ENCODE measurements at regions not wholly inside any gene's neighbourhood (a gene's known extent, or its start where the extent isn't known, plus 50 kb on each side); places are given as distances from the start of the nearest gene placed in this dataset.

- no peak for FAIRE-seq
These were observed 132.3 kb downstream of the CRYBB2 start for GRCh38 chr22:25351631-25352293.

GRCh38 chr22:25352294-25352680, 132.8 kb downstream of the CRYBB2 start:
- no peak for FAIRE-seq

GRCh38 chr22:25353516-25354445, 134.3 kb downstream of the CRYBB2 start:
- FAIRE-seq, result no peak

DNA sequence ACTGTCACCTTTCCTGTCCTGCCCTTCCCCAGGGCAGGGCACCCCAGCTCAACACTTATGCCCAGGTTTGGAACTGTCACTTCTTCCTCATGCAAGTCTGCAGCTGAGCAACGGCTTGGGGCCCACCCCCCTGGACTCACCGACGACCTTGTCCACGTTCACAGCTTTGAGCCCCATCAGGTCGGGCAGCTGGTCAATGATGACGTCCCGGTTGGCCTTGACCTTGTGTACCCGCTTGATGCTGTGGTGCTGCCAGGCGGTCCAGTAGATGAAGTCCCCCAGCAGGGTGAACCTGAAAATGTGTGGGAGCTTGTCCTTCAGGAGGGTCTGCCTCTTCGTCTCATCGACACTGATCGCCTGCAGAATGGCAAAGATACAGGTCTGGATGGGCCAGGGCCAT, 135.0 kb downstream of the CRYBB2 start:
- FAIRE-seq, result no peak

- no peak for FAIRE-seq
These were observed 137.7 kb downstream of the CRYBB2 start for GRCh38 chr22:25357132-25357455.

DNA sequence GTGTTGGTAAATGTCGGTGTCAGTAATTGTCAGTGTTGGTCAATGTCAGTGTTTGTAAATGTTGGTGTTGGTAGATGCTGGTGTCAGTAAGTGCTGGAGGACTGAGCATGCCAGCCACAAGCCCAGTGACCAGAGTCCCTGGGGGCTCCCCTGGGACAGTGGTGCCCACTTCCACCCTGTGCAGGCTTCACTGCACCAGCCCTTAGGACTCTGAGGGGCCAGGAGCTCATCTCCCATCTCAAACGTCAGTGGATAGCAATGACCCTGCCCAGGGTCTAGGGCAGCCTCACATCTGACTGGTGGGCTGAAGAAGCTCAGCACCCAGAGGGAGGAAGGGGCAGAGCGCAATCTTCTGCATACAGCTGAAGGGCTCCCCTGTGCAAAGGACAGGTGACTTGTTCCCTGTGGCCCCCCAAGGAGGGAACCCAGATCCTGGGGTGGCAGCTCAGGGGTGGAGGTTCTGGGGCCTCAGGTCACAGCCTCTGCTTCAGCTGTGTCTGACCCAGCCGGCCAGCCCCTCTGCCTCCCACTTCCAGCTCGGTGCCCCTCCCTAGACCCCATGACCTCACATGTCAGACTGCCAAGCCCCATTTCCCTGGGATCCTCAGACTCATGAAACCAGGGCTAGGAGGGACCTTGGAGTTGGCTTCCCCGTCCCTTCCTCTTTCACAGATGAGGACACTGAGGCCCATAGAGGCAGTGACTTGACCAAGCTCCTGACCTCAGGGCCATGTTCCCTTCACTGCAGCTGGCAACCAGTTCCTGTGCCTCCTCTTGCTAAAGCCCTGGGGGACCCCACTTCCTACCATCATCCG, 138.4 kb downstream of the CRYBB2 start:
- no peak for FAIRE-seq

GRCh38 chr22:25358421-25359170, 139.2 kb downstream of the CRYBB2 start:
- FAIRE-seq, result no peak

- FAIRE-seq, result no peak
These were observed 140.3 kb downstream of the CRYBB2 start for GRCh38 chr22:25359601-25360261.

- no peak for FAIRE-seq
These were observed 141.0 kb downstream of the CRYBB2 start for GRCh38 chr22:25360411-25360810.

DNA sequence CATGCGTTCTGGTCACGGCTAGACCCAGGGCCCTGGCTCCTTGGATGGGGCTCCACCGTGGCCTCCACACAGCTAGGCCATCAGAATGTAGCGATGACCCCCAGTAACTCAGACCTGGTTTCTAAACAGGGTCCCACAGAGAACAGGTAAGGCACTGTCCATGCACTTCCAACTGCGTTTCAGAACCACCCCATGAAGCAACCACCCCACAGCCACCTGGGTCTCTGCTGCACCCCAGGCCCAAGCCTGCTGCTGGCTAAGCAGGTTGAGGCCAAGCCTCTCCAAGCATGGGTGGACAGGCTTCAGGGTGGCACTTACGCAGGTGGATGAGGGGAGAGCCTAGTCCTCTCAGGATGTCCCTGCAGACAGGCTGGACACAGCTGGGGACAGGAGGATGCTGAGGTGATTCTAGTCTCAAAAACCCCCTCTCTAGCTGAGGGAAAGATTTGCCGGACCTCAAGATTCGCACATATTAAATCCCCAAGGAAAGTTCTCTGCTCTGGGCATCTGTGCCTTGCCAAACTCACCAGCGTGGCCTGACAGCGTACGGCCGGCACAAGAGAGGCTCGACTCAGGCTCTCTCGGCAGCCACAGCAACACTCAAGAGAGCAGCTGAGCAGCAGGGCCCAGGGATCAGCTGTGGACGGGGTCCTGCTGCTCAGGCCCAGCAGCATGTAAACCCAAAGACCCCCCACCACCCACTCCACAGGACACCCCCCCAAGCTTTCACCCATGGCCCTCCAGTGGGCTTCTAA, 141.6 kb downstream of the CRYBB2 start:
- FAIRE-seq, result no peak

- FAIRE-seq, result no peak
These were observed 142.4 kb downstream of the CRYBB2 start for GRCh38 chr22:25361899-25362214.

DNA sequence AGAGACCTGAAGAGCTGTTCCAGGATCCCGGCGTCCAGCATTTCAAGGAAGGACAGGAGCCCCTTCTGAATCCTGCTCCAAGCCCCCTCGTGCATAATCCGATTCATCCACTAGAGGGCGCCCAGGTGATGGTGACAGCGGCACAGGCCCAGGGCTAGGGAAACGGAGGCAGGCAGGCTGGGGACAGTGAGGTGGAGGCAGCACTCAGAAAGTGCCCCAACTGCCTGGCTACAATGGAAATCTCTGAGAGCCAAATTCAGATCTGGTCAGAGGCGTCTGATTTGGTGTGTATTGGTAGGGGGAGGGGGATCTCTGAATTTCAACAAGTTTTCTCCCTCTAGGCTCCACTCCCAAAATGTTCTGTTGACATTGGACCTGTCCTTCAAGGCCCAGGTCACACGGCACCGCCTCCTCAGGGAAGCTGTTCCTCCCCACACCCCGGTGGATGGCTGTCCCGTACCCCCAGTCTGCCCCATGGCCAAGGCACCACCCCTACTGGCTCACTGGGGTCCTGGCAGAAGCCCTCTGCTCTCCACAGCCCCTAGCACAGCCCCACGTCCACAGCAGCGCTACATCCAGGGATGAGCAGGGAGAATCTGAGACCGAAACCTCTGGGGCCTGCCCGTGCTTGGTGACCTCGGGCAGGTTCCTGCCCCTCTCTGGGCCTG, 142.9 kb downstream of the CRYBB2 start:
- no peak for FAIRE-seq

DNA sequence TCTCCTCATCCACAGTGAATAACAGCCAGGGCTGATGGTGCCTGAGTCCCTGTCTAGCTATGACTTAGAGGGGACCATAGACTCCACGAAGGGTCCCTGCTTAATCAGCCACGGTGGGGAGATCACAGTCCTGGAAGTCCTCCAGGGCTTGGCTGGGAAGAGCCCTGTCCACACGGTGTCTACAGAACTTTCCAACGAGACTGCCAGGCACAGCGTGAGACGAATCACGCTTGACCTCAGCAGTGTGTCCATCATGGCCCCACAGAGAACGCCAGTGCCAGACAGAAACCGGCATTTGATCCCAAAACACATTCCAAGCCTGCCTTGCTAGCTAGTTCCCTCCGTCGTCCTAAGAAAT, 143.4 kb downstream of the CRYBB2 start:
- FAIRE-seq, result no peak

DNA sequence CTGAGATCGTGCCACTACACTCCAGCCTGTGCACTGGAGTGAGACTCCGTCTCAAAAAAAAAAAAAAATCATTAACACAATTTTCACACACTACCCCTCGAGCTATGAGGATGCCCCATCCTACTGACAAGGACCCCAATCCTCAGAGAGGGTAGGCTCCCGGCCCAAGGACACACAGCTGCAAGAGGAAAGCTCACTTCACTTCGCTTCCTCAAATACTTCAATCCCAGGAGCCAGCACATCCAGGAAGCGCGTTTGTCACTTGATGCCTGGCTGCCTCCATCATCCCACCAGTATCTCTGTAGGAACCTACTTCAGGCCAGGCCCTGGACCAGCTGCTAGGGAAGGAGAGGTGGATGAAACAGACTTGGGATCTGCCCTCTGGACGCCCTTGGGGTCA, 144.0 kb downstream of the CRYBB2 start:
- no peak for FAIRE-seq

GRCh38 chr22:25364281-25364680, 144.8 kb downstream of the CRYBB2 start:
- no peak for FAIRE-seq

- FAIRE-seq, result no peak
These were observed 145.3 kb downstream of the CRYBB2 start for GRCh38 chr22:25364736-25365241.

DNA sequence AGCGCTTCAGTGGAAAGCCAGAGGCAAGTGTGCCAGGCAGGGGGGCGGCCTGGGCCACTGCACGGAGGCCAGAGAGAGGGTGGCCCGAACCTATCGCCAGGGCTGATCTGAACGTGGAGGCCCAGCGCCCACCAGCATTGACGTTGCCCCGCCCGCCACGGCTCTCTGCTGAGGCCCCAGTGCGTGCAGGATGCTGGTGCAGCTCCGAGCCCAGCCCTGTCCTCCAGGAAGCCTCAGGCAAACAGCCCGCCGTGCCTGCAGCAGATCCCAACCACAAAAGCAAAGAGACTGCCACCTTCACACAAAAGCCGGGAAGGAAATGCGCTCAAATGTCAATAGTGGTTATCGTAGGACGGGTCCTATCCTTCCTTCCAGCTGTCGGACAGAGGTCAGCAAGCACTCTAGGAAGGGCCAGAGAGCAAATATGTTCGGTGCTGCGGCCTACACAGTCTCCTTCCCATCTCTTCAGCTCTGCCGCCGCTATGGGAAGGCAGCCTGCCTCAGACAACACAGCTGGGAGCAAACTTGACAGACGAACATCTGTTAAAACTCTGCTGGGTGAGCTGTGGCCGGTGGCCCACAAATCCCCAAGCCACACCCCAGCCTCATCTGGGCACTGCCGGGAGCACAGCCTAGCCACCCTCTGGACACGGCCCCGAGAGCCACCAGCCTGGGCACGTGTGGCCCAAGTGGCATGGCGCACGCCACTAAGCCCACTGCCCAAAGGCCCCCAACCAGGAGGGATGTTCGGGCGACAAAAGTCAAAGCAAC, 146.2 kb downstream of the CRYBB2 start:
- no peak for FAIRE-seq

- FAIRE-seq, result no peak
These were observed 147.0 kb downstream of the CRYBB2 start for GRCh38 chr22:25366408-25366807.

- FAIRE-seq, result no peak
These were observed 147.5 kb downstream of the CRYBB2 start for GRCh38 chr22:25366876-25367466.

DNA sequence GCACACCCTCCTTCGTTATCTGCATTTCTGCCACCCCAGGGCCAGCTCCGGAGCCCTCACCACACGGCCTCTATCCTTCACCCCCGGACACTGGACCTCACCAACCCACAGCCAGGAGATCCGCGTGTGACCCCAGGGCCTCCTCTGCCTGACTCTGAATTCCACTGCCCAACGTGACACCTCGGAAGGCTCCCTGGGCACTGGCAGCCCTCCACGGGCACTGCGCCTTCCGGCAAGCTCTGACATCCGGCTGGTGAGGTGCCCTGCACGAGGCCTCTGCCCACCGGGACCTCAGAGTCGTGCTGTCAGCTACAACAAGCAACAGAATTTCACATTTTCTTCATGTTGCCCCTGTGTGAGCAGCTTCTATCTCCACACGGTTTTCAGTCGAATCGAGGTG, 148.3 kb downstream of the CRYBB2 start:
- no peak for FAIRE-seq
